ENCODE measurements at regions not wholly inside any gene's neighbourhood (a gene's known extent, or its start where the extent isn't known, plus 50 kb on each side); places are given as distances from the start of the nearest gene placed in this dataset.
"Not testable (repeated sequence)": the region's sequence is repeated elsewhere in the genome, so short reads cannot be mapped to it uniquely, and the experiment has no call there.

DNA sequence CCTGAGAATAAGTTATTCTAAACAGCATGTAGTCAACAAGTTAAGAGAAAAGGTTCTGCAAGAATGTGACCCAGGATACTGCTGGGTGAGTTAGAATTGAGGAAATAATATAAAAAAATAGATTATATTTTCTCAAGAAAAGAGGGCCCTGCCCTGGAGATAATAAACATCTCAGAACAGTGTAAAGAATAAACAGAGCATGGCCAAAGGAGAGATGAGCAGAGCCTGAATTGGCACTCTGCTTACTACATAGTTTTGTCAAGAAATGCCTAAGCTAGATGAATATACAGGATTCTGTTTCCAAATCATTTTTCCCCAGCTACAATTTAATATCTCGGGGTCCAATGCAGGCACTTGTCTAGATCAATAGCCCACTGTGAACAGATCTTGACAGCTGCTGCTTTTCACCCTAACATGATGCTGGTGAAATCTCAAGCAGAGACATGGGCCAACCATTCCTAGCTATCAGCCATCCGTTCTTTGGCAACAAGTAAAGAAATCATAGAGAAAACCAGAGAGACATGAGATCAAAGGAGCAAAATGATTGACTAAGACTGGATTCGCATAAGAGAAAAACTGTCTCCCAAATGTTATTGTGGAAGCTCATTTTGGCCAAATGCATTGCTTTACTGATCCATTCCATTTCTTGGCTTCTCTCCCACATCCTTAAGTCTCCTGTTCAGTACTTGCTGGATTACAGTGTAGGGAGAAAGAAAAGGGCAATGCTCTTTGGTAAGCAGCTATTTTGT, 173.2 kb downstream of the PRELID2 start:
- no peak overlapping the region for H3K27ac Mint-ChIP-seq (ENCODE audit: unreplicated experiment)
- DNase-seq (ENCODE audit: low read depth, low spot score), result no peak
- TF ChIP-seq, protein P1, sequence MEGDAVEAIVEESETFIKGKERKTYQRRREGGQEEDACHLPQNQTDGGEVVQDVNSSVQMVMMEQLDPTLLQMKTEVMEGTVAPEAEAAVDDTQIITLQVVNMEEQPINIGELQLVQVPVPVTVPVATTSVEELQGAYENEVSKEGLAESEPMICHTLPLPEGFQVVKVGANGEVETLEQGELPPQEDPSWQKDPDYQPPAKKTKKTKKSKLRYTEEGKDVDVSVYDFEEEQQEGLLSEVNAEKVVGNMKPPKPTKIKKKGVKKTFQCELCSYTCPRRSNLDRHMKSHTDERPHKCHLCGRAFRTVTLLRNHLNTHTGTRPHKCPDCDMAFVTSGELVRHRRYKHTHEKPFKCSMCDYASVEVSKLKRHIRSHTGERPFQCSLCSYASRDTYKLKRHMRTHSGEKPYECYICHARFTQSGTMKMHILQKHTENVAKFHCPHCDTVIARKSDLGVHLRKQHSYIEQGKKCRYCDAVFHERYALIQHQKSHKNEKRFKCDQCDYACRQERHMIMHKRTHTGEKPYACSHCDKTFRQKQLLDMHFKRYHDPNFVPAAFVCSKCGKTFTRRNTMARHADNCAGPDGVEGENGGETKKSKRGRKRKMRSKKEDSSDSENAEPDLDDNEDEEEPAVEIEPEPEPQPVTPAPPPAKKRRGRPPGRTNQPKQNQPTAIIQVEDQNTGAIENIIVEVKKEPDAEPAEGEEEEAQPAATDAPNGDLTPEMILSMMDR (conservative IDR thresholded peaks at IDR 0.05), result no peak
- H3K9me3 Mint-ChIP-seq, result peaks cover 2% of the 10 kb centered on the region
- no peaks in the 10 kb centered on the region for H3K4me1 Mint-ChIP-seq
- H3K4me3 Mint-ChIP-seq, result no peak overlapping the region
- H3K36me3 Mint-ChIP-seq (ENCODE audit: low read depth), result no peaks in the 10 kb centered on the region
- no peaks in the 10 kb centered on the region for H3K27me3 Mint-ChIP-seq (ENCODE audit: low read depth)

DNA sequence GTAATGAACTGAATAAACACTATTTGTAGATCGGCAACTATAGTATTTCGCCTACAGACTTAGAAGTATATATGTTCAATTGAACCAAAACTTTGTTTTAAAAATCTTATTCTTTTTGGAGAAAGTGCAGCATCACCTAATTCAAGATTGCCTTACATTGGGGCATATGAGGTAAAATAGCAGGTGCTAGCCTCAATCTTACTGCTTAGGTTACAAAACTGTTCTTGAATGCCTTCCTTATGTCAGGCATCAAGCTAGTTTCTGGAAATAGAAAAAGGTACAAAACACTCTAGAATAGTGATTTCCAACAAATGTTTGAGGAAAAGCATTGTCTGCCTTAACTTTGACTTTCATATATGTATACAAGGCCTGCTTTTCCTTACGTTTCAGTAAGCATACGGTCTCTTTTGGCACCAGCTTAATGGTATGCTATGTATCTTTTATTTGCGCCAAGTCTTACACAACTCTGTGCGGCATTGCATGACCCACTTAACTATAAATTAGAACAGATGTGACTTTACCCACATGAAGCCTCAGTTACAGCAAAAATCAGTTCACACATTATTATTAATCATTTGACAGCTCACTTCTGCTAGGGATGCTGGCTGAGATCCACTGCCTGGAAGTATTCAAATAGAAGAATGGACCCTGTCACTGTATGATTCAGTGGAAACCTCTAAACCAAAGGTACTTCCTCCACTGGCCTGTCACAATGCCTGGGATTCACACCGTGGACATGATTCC, 174.1 kb downstream of the PRELID2 start:
- Mint-ChIP-seq H3K27me3 (ENCODE audit: low read depth) (no peaks in the 10 kb centered on the region), H3K9me3 (peaks cover 3% of the 10 kb centered on the region), H3K36me3 (ENCODE audit: low read depth) (peaks cover under 1% of the 10 kb centered on the region), H3K27ac (ENCODE audit: unreplicated experiment) (no peak overlapping the region), H3K4me3 (no peak overlapping the region), H3K4me1 (no peaks in the 10 kb centered on the region)
- TF ChIP-seq, protein P1 (conservative IDR thresholded peaks at IDR 0.05), result no peak
- DNase-seq (ENCODE audit: low read depth, low spot score), result no peak

DNA sequence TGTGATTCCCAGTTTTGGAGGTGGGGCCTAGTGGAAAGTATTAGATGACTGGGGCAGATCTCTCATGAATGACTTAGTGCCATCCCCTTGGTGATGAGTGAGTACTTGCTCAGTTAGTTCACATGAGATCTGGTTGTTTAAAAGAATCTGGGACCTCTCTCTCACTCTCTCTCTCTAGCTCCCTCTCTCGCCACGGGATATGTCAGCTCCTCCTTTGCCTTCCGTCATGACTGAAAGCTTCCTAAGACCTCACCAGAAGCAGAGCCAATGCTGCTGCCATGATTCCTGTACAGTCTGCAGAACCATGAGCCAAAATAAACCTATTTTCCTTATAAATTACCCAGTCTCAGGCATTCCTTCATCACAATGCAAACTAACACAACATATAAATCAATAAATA, 176.7 kb downstream of the PRELID2 start:
- DNase-seq (ENCODE audit: low read depth, low spot score), result no peak
- H3K4me1 Mint-ChIP-seq, result no peaks in the 10 kb centered on the region
- no peak overlapping the region for H3K4me3 Mint-ChIP-seq
- TF ChIP-seq, protein P1 (conservative IDR thresholded peaks at IDR 0.05), result no peak
- H3K36me3 Mint-ChIP-seq (ENCODE audit: low read depth), result peaks cover 13% of the 10 kb centered on the region
- H3K27ac Mint-ChIP-seq (ENCODE audit: unreplicated experiment), result no peak overlapping the region
- peaks cover 8% of the 10 kb centered on the region for H3K9me3 Mint-ChIP-seq
- no peaks in the 10 kb centered on the region for H3K27me3 Mint-ChIP-seq (ENCODE audit: low read depth)

DNA sequence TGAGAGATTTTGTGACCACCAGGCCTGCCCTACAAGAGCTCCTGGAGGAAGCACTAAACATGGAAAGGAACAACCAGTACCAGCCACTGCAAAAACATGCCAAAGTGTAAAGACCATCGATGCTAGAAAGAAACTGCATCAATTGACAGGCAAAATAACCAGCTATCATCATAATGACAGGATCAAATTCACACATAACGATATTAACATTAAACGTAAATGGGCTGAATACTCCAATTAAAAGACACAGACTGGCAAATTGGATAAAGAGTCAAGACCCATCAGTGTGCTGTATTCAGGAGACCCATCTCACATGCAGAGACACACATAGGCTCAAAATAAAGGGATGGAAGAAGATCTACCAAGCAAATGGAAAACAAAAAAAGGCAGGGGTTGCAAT, 182.4 kb downstream of the PRELID2 start:
- not testable (repeated sequence) for H3K4me1 Mint-ChIP-seq; H3K27ac Mint-ChIP-seq (ENCODE audit: unreplicated experiment); H3K27me3 Mint-ChIP-seq (ENCODE audit: low read depth); DNase-seq (ENCODE audit: low read depth, low spot score); H3K4me3 Mint-ChIP-seq
- H3K9me3 Mint-ChIP-seq, result peaks cover 14% of the 10 kb centered on the region
- H3K36me3 Mint-ChIP-seq (ENCODE audit: low read depth), result peaks cover 16% of the 10 kb centered on the region

DNA sequence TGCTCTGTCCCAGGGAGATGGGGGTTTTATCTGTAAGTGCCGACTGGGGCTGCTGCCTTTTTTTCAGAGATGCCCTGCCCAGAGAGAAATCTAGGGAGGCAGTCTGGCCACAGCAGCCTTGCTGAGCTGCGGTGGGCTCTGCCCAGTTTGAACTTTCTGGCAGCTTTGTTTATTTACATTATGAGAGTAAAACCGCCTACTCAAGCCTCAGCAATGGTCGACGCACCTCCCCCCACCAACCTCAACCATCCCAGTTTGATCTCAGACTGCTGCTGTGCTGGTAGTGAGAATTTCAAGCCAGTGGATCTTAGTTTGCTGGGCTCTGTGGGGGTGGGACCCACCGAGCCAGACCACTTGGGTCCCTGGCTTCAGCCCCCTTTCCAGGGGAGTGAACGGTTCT, 188.0 kb downstream of the PRELID2 start:
- H3K4me3 Mint-ChIP-seq; DNase-seq (ENCODE audit: low read depth, low spot score); H3K27me3 Mint-ChIP-seq (ENCODE audit: low read depth); H3K4me1 Mint-ChIP-seq; H3K27ac Mint-ChIP-seq (ENCODE audit: unreplicated experiment): not testable (repeated sequence)
- H3K36me3 Mint-ChIP-seq (ENCODE audit: low read depth), result peaks cover 15% of the 10 kb centered on the region
- peaks cover 12% of the 10 kb centered on the region for H3K9me3 Mint-ChIP-seq

DNA sequence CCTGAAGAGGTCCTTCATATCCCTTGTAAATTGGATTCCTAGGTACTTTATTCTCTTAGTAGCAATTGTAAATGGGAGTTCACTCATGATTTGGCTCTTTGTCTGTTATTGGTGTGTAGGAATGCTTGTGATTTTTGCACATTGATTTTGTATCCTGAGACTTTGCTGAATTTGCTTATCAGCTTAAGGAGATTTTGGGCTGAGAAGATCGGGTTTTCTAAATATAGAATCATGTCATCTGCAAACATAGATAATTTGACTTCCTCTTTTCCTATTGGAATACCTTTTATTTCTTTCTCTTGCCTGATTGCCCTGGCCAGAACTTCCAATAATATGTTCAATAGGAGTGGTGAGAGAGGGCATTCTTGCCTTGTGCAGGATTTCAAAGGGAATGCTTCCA, 191.9 kb downstream of the PRELID2 start:
- H3K9me3 Mint-ChIP-seq, result peaks cover 11% of the 10 kb centered on the region
- not testable (repeated sequence) for H3K27me3 Mint-ChIP-seq (ENCODE audit: low read depth); H3K4me3 Mint-ChIP-seq; H3K27ac Mint-ChIP-seq (ENCODE audit: unreplicated experiment); H3K4me1 Mint-ChIP-seq; DNase-seq (ENCODE audit: low read depth, low spot score)
- H3K36me3 Mint-ChIP-seq (ENCODE audit: low read depth), result peaks cover 18% of the 10 kb centered on the region

DNA sequence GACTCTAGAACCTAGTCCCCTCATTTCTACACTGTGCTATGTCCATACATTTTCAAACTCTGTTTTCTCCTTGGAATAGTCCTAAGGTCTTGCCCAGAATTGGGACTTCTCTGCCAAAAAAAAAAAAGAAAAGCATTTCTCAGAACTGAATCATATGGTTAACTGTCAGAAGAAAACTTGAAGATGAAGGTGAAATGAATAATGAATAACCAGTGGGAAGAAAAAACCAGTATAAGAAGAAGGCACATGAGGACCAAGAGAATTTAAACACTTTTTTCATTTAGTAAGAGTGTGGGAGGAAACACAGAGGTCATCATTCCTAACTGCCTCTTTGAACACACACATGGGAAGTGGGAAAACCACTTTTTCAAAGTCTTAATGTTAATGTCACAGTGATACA, 197.7 kb downstream of the PRELID2 start:
- no peaks in the 10 kb centered on the region for H3K27me3 Mint-ChIP-seq (ENCODE audit: low read depth)
- peaks cover 2% of the 10 kb centered on the region for H3K9me3 Mint-ChIP-seq
- DNase-seq (ENCODE audit: low read depth, low spot score), result no peak
- no peak overlapping the region for H3K4me3 Mint-ChIP-seq
- H3K36me3 Mint-ChIP-seq (ENCODE audit: low read depth), result peaks cover 3% of the 10 kb centered on the region
- no peaks in the 10 kb centered on the region for H3K4me1 Mint-ChIP-seq
- H3K27ac Mint-ChIP-seq (ENCODE audit: unreplicated experiment), result no peak overlapping the region
- TF ChIP-seq, protein P1 (conservative IDR thresholded peaks at IDR 0.05), result no peak
